MCF 10A (cell line): ENCODE measurements at regions not wholly inside any gene's neighbourhood (a gene's known extent, or its start where the extent isn't known, plus 50 kb on each side); places are given as distances from the start of the nearest gene placed in this dataset.

Experiments used
- BruUV-seq: library from RNA; stranded (reverse); fragments of 400-500 nt; replicated peaks from 2 replicates; lab custom pipeline; 2021; lab: Mats Ljungman, UMichigan
- CTCF ChIA-PET: fragments of 300-600 bp; sonication (Branson Sonifier 250); formaldehyde crosslinking; extraction: SDS; loops from one replicate; lab custom pipeline; 2021; ENCODE audit warnings: antibody characterized with exemption, inconsistent platforms; lab: Yijun Ruan, JAX
- POLR2A ChIA-PET: fragments of 300-600, 350-650 bp; sonication (Branson Sonifier 250); formaldehyde crosslinking; extraction: SDS; loops from one replicate; lab custom pipeline; 2020; ENCODE audit warnings: antibody characterized with exemption, inconsistent platforms; lab: Yijun Ruan, JAX
- DNase-seq: peaks from one replicate; pipeline ENCODE4 v3.0.0-alpha.2; 2018; ENCODE audit not compliant: unreplicated experiment
- H3K27ac Mint-ChIP-seq: one replicate; pipeline ENCODE4 v1.8.0; 2022; ENCODE audit warnings: mild to moderate bottlenecking, low read depth, mixed read lengths; ENCODE audit not compliant: unreplicated experiment
- H3K27me3 Mint-ChIP-seq: one replicate; pipeline ENCODE4 v1.8.0; 2022; ENCODE audit warnings: mixed read lengths; ENCODE audit not compliant: insufficient read depth, unreplicated experiment
- H3K36me3 Mint-ChIP-seq: one replicate; pipeline ENCODE4 v1.8.0; 2022; ENCODE audit warnings: mild to moderate bottlenecking, moderate library complexity, mixed read lengths; ENCODE audit not compliant: insufficient read depth, unreplicated experiment
- H3K4me1 Mint-ChIP-seq: one replicate; pipeline ENCODE4 v1.8.0; 2022; ENCODE audit warnings: mixed read lengths; ENCODE audit not compliant: insufficient read depth, unreplicated experiment
- H3K4me3 Mint-ChIP-seq: one replicate; pipeline ENCODE4 v1.8.0; 2022; ENCODE audit warnings: mild to moderate bottlenecking, moderate library complexity, mixed read lengths; ENCODE audit not compliant: unreplicated experiment
- H3K9me3 Mint-ChIP-seq: one replicate; pipeline ENCODE4 v1.8.0; 2022; ENCODE audit warnings: mixed read lengths; ENCODE audit not compliant: unreplicated experiment
- CTCF ChIP-seq: fragments of 200-600 bp; IDR thresholded peaks from one replicate; pipeline ENCODE4 v1.8.0; 2022; ENCODE audit warnings: antibody characterized with exemption, mild to moderate bottlenecking; ENCODE audit not compliant: unreplicated experiment
- intact Hi-C: fragments of 100-400 bp; cut with micrococcal nuclease; formaldehyde crosslinking; loops from 2 replicates; pipeline ENCODE4 v1.14.1; 2022

- Mint-ChIP-seq H3K36me3 (no peaks in the 10 kb centered on the region), H3K4me3 (no peak overlapping the region), H3K9me3 (no peaks in the 10 kb centered on the region), H3K4me1 (no peaks in the 10 kb centered on the region), H3K27ac (no peak overlapping the region), H3K27me3 (no peaks in the 10 kb centered on the region)
- intact Hi-C loops: no loop called here
- BruUV-seq: no TSS peak
- POLR2A ChIA-PET: no interaction called here
- CTCF ChIA-PET: no interaction called here
- no peak for DNase-seq
- TF ChIP-seq CTCF: no peak
Observed at GRCh38 chr2:60400462-60401246, 152.8 kb downstream of the BCL11A start.

GRCh38 chr2:60394463-60394862 lies 159.0 kb downstream of the BCL11A start:
- H3K36me3 Mint-ChIP-seq: no peaks in the 10 kb centered on the region
- intact Hi-C loops: no loop called here
- no peak for DNase-seq
- H3K4me1 Mint-ChIP-seq: no peaks in the 10 kb centered on the region
- H3K4me3 Mint-ChIP-seq: no peak overlapping the region
- BruUV-seq: no TSS peak
- no peak for TF ChIP-seq CTCF
- CTCF ChIA-PET: no interaction called here
- H3K27me3 Mint-ChIP-seq: no peaks in the 10 kb centered on the region
- POLR2A ChIA-PET: no interaction called here
- H3K9me3 Mint-ChIP-seq: no peaks in the 10 kb centered on the region
- no peak overlapping the region for H3K27ac Mint-ChIP-seq

- BruUV-seq: no TSS peak
- Mint-ChIP-seq H3K4me3 (no peak overlapping the region), H3K27ac (no peak overlapping the region), H3K27me3 (no peaks in the 10 kb centered on the region), H3K4me1 (no peaks in the 10 kb centered on the region), H3K36me3 (no peaks in the 10 kb centered on the region), H3K9me3 (no peaks in the 10 kb centered on the region)
- TF ChIP-seq CTCF: no peak
- ChIA-PET POLR2A (interaction anchor here (0.7 kb wide), 1 partner anchor 1124 kb away, joined by 3 read pairs; no protein-coding TSS in a partner anchor), CTCF (no interaction called here)
- DNase-seq: no peak
- intact Hi-C loops: no loop called here
Observed at GRCh38 chr2:60391649-60392375, 161.6 kb downstream of the BCL11A start.

- ChIA-PET CTCF (no interaction called here), POLR2A (no interaction called here)
- no peak for TF ChIP-seq CTCF
- intact Hi-C loops: no loop called here
- Mint-ChIP-seq H3K36me3 (no peaks in the 10 kb centered on the region), H3K27ac (no peak overlapping the region), H3K9me3 (no peaks in the 10 kb centered on the region), H3K4me1 (no peaks in the 10 kb centered on the region), H3K4me3 (no peak overlapping the region), H3K27me3 (no peaks in the 10 kb centered on the region)
- DNase-seq: no peak
- no TSS peak for BruUV-seq
Observed at GRCh38 chr2:60391230-60391629, 162.2 kb downstream of the BCL11A start.
